H9 (cell line): ENCODE measurements at regions not wholly inside any gene's neighbourhood (a gene's known extent, or its start where the extent isn't known, plus 50 kb on each side); places are given as distances from the start of the nearest gene placed in this dataset.

ENCODE experiments used
- DNase-seq: peaks from one replicate; pipeline ENCODE4 v3.0.0-alpha.2; 2017
- H2AFZ ChIP-seq: one replicate; pipeline ENCODE4 v1.6.1; 2013; ENCODE audit warnings: mild to moderate bottlenecking, low read length, control low read depth, moderate library complexity
- H2AK5ac ChIP-seq: 2 replicates; pipeline ENCODE4 v1.6.1; 2013; ENCODE audit warnings: low read length, control low read depth, mixed read lengths; ENCODE audit not compliant: insufficient read length
- H2BK120ac ChIP-seq: one replicate; pipeline ENCODE4 v1.6.1; 2013; ENCODE audit warnings: low read depth, mild to moderate bottlenecking, low read length, control low read depth, inconsistent platforms; ENCODE audit not compliant: poor library complexity, severe bottlenecking
- H2BK12ac ChIP-seq: 2 replicates; pipeline ENCODE4 v1.6.1; 2013; ENCODE audit warnings: low read length, control low read depth, mixed read lengths, low read depth; ENCODE audit not compliant: insufficient read length
- H2BK15ac ChIP-seq: 2 replicates; pipeline ENCODE4 v1.6.1; 2013; ENCODE audit warnings: low read depth, low read length, control low read depth
- H2BK20ac ChIP-seq: one replicate; pipeline ENCODE4 v1.6.1; 2013; ENCODE audit warnings: low read depth, mild to moderate bottlenecking, low read length, control low read depth, inconsistent platforms; ENCODE audit not compliant: poor library complexity, severe bottlenecking
- H2BK5ac ChIP-seq: 2 replicates; pipeline ENCODE4 v1.6.1; 2013; ENCODE audit warnings: low read length, control low read depth, mixed read lengths; ENCODE audit not compliant: insufficient read length
- H3K14ac ChIP-seq: 2 replicates; pipeline ENCODE4 v1.6.1; 2013; ENCODE audit warnings: low read length, control low read depth; ENCODE audit not compliant: insufficient read depth
- H3K18ac ChIP-seq: 2 replicates; pipeline ENCODE4 v1.6.1; 2013; ENCODE audit warnings: low read depth, mild to moderate bottlenecking, mixed read lengths, low read length, control low read depth; ENCODE audit not compliant: insufficient read length
- H3K23ac ChIP-seq: 2 replicates; pipeline ENCODE4 v1.6.1; 2013; ENCODE audit warnings: low read length, control low read depth, mixed read lengths, low read depth; ENCODE audit not compliant: insufficient read length
- H3K23me2 ChIP-seq: 2 replicates; pipeline ENCODE4 v1.6.1; 2013; ENCODE audit warnings: low read depth, mild to moderate bottlenecking, mixed read lengths, low read length, control low read depth; ENCODE audit not compliant: insufficient read length, poor library complexity, severe bottlenecking
- H3K27ac ChIP-seq: 2 replicates; pipeline ENCODE4 v1.5.1; 2013; ENCODE audit warnings: low read length, control low read depth, mixed read lengths, low read depth; ENCODE audit not compliant: insufficient read length
- H3K27me3 ChIP-seq: 2 replicates; pipeline ENCODE4 v1.6.1; 2013; ENCODE audit warnings: low read length, control low read depth, inconsistent platforms; ENCODE audit not compliant: insufficient read depth
- H3K4ac ChIP-seq: 2 replicates; pipeline ENCODE4 v1.6.1; 2013; ENCODE audit warnings: low read depth, mild to moderate bottlenecking, control low read depth, inconsistent platforms, low read length, moderate library complexity
- H3K4me1 ChIP-seq: 2 replicates; pipeline ENCODE4 v1.6.1; 2013; ENCODE audit warnings: low read length, control low read depth, inconsistent platforms; ENCODE audit not compliant: insufficient read depth
- H3K4me2 ChIP-seq: 2 replicates; pipeline ENCODE4 v1.6.1; 2013; ENCODE audit warnings: low read length, control low read depth, mixed read lengths; ENCODE audit not compliant: insufficient read length, insufficient read depth
- H3K56ac ChIP-seq: 2 replicates; pipeline ENCODE4 v1.6.1; 2013; ENCODE audit warnings: low read depth, mild to moderate bottlenecking, mixed read lengths, low read length, control low read depth; ENCODE audit not compliant: insufficient read length
- H3K79me1 ChIP-seq: 2 replicates; pipeline ENCODE4 v1.6.1; 2013; ENCODE audit warnings: low read depth, mild to moderate bottlenecking, moderate library complexity, low read length, control low read depth, inconsistent platforms; ENCODE audit not compliant: insufficient read depth, poor library complexity, severe bottlenecking
- H3K79me2 ChIP-seq: 2 replicates; pipeline ENCODE4 v1.6.1; 2013; ENCODE audit warnings: low read length, control low read depth, inconsistent platforms; ENCODE audit not compliant: insufficient read depth
- H3K9ac ChIP-seq: 2 replicates; pipeline ENCODE4 v1.6.1; 2013; ENCODE audit warnings: low read length, control low read depth, mixed read lengths; ENCODE audit not compliant: insufficient read length; ENCODE audit errors: extremely low read depth
- H3K9me3 ChIP-seq: one replicate; pipeline ENCODE4 v1.6.1; 2013; ENCODE audit warnings: low read depth, low read length, inconsistent platforms; ENCODE audit not compliant: control insufficient read depth
- H3T11ph ChIP-seq: one replicate; pipeline ENCODE4 v1.6.1; 2013; ENCODE audit warnings: mild to moderate bottlenecking, low read length, control low read depth, inconsistent platforms
- H4K20me1 ChIP-seq: one replicate; pipeline ENCODE4 v1.6.1; 2013; ENCODE audit not compliant: control insufficient read depth, insufficient read length, insufficient read depth
- H4K5ac ChIP-seq: 2 replicates; pipeline ENCODE4 v1.6.1; 2013; ENCODE audit warnings: low read depth, mild to moderate bottlenecking, mixed read lengths, low read length, control low read depth; ENCODE audit not compliant: insufficient read length
- H4K8ac ChIP-seq: replicated peaks from 2 replicates; pipeline ENCODE4 v1.6.1; 2013; ENCODE audit warnings: low read length, control low read depth, mixed read lengths, low read depth; ENCODE audit not compliant: insufficient read length
- H4K91ac ChIP-seq: 2 replicates; pipeline ENCODE4 v1.6.1; 2013; ENCODE audit warnings: low read depth, mild to moderate bottlenecking, moderate library complexity, mixed read lengths, low read length, control low read depth; ENCODE audit not compliant: insufficient read length
- H3K27ac Mint-ChIP-seq, 3 experiments: 2 replicates in 2 of 3; 3 replicates in 1 of 3; pipeline ENCODE4 v1.8.0; 2020 to 2021; ENCODE audit warnings: mixed read lengths in 3 of 3, mild to moderate bottlenecking in 1 of 3, moderate library complexity in 1 of 3
- H3K27me3 Mint-ChIP-seq: 2 replicates; pipeline ENCODE4 v1.8.0; 2021; ENCODE audit warnings: low read depth, mild to moderate bottlenecking, moderate library complexity, mixed read lengths
- H3K36me3 Mint-ChIP-seq, 3 experiments: 2 replicates in 2 of 3; 3 replicates in 1 of 3; pipeline ENCODE4 v1.8.0; 2020 to 2021; ENCODE audit warnings: low read depth in 3 of 3, mixed read lengths in 3 of 3; ENCODE audit not compliant: insufficient read depth in 1 of 3
- H3K4me1 Mint-ChIP-seq, 2 experiments: 2 replicates each; pipeline ENCODE4 v1.8.0; 2020; ENCODE audit warnings: mixed read lengths in 2 of 2
- H3K4me3 Mint-ChIP-seq, 2 experiments: 2 replicates in 1 of 2; 3 replicates in 1 of 2; pipeline ENCODE4 v1.8.0; 2020 to 2021; ENCODE audit warnings: mild to moderate bottlenecking in 2 of 2, mixed read lengths in 2 of 2, moderate library complexity in 1 of 2
- H3K9me3 Mint-ChIP-seq, 2 experiments: 2 replicates in 1 of 2; 3 replicates in 1 of 2; pipeline ENCODE4 v1.8.0; 2020; ENCODE audit warnings: mild to moderate bottlenecking in 2 of 2, mixed read lengths in 2 of 2, moderate library complexity in 1 of 2
- WGBS: extraction: QIAGEN DNeasy Blood & Tissue Kit; methylation state at CpG from one replicate; pipeline ENCODE4 v1.1.7; 2013; ENCODE audit warnings: missing lambda C conversion rate, low lambda C conversion rate, mixed read lengths; ENCODE audit not compliant: insufficient read length; ENCODE audit errors: extremely low coverage; 5-methylcytosine and 5-hydroxymethylcytosine counted together
- TF ChIP-seq, protein P1 (sequence below): fragments of 200-600 bp; sonication (generic); conservative IDR thresholded peaks from 3 replicates; pipeline ENCODE4 v1.8.0; 2021; ENCODE audit warnings: antibody characterized with exemption, mild to moderate bottlenecking

DNA sequence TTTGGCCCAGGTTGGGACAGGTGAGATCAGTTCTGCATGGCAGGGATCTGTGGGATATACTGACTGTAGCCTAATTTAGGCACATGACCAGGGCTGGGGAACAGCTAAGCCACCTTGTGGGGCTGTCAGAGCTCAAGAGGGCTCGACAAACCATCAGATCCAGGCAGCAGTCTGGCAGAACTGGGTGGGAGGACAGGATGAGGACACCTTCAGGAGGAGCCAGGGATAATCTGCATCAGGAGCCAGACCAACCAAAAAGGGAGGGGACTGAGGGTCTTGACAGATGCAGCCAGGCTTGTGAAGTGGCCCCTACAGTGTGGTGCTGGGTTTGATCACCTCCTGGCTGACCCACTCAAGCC lies 123.4 kb downstream of the MAFB start:
- Histone ChIP-seq H4K8ac (no peak overlapping the region), H3K18ac (no peak overlapping the region), H3K4ac (no peak overlapping the region), H3K27me3 (no peaks in the 10 kb centered on the region), H4K91ac (no peak overlapping the region), H4K20me1 (no peaks in the 10 kb centered on the region), H4K5ac (no peak overlapping the region), H3K9ac (no peak overlapping the region), H3K14ac (no peak overlapping the region), H3K27ac (no peak overlapping the region), H3K23ac (no peak overlapping the region), H3K23me2 (no peaks in the 10 kb centered on the region), H3K4me1 (no peaks in the 10 kb centered on the region), H2BK5ac (no peak overlapping the region), H3K79me1 (no peaks in the 10 kb centered on the region), H3T11ph (no peak overlapping the region), H2BK15ac (no peak overlapping the region), H3K4me2 (no peak overlapping the region), H2AFZ (no peak overlapping the region), H2BK12ac (no peak overlapping the region), H2BK120ac (no peak overlapping the region), H2AK5ac (no peak overlapping the region), H3K79me2 (no peaks in the 10 kb centered on the region), H3K56ac (no peak overlapping the region), H2BK20ac (no peak overlapping the region), H3K9me3 (no peaks in the 10 kb centered on the region)
- Mint-ChIP-seq H3K4me3 (no peak overlapping the region), H3K27me3 (peaks cover 4% of the 10 kb centered on the region), H3K9me3 (no peaks in the 10 kb centered on the region), H3K36me3 (peaks cover 0 to 2% (median 0%) of the 10 kb centered on the region in 3 experiments; a peak in 1 of 7 replicates), H3K27ac (peak overlapping the region in 1 of 3 experiments; percentile 81; a peak in 1 of 7 replicates), H3K4me1 (peaks cover under 1 to 2% of the 10 kb centered on the region in 2 experiments; a peak in 1 of 4 replicates)
- WGBS = no CpG with 5 or more reads among the region's 1 CpG
- peak; percentile 36 for DNase-seq
- TF ChIP-seq, protein P1, sequence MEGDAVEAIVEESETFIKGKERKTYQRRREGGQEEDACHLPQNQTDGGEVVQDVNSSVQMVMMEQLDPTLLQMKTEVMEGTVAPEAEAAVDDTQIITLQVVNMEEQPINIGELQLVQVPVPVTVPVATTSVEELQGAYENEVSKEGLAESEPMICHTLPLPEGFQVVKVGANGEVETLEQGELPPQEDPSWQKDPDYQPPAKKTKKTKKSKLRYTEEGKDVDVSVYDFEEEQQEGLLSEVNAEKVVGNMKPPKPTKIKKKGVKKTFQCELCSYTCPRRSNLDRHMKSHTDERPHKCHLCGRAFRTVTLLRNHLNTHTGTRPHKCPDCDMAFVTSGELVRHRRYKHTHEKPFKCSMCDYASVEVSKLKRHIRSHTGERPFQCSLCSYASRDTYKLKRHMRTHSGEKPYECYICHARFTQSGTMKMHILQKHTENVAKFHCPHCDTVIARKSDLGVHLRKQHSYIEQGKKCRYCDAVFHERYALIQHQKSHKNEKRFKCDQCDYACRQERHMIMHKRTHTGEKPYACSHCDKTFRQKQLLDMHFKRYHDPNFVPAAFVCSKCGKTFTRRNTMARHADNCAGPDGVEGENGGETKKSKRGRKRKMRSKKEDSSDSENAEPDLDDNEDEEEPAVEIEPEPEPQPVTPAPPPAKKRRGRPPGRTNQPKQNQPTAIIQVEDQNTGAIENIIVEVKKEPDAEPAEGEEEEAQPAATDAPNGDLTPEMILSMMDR = peak; percentile 33; the same call in 1 of the 3 replicates
